ENCODE measurements at regions not wholly inside any gene's neighbourhood (a gene's known extent, or its start where the extent isn't known, plus 50 kb on each side); places are given as distances from the start of the nearest gene placed in this dataset.
"Not testable (repeated sequence)": the region's sequence is repeated elsewhere in the genome, so short reads cannot be mapped to it uniquely, and the experiment has no call there.

GRCh38 chr13:87561580-87561979, 109.6 kb upstream of the SLITRK5 start:
- not testable (repeated sequence) for DNase-seq

GRCh38 chr13:87570669-87571068, 100.5 kb upstream of the SLITRK5 start:
- no peak for DNase-seq

- DNase-seq = no peak
Observed at GRCh38 chr13:87582399-87582798, 88.8 kb upstream of the SLITRK5 start.

GRCh38 chr13:87590518-87590917, 80.7 kb upstream of the SLITRK5 start:
- no peak for DNase-seq

- not testable (repeated sequence) for DNase-seq
Observed at GRCh38 chr13:87604437-87604836, 66.7 kb upstream of the SLITRK5 start.

- no peak for DNase-seq
Observed at GRCh38 chr13:87607266-87607665, 63.9 kb upstream of the SLITRK5 start.

- DNase-seq = no peak
Observed at GRCh38 chr13:87614276-87614675, 56.9 kb upstream of the SLITRK5 start.

Measured in C1 segment of cervical spinal cord (tissue), 14 donors.